HG02763 (cell line): ENCODE measurements at regions not wholly inside any gene's neighbourhood (a gene's known extent, or its start where the extent isn't known, plus 50 kb on each side); places are given as distances from the start of the nearest gene placed in this dataset.

Experiments used
- ATAC-seq: cut with Tn5 transposase; IDR thresholded peaks from one replicate; pipeline ENCODE4 v1.9.1; 2021; ENCODE audit warnings: mild to moderate bottlenecking, moderate library complexity; ENCODE audit not compliant: unreplicated experiment

DNA sequence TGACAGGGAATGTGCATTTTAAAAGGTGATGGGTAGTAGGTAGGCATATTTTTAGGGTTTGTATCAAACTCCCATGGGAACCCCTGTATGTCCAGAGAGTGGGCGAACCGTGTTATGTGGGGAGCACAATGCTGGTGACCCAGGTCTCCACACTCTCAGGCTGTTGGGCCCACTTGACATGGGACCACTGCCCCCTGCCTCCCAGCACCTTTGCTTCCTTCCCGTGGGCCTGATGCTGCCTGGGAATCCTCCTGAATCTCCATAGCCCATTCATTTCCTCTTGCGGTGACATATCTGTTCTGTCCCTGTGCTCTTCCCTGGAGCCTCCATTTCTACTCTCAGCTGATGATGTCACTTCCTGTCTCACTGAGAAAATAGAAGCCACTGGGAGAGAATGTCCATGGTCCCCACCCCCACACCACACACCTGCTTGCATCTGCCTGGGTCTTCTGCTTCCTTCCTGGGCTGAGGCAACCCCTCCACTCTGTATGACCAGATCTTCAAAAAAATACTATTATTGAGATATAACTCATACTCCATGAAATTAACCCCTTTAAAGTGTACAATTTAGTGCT is 55.8 kb upstream of the THY1 start:
- no peak for ATAC-seq

DNA sequence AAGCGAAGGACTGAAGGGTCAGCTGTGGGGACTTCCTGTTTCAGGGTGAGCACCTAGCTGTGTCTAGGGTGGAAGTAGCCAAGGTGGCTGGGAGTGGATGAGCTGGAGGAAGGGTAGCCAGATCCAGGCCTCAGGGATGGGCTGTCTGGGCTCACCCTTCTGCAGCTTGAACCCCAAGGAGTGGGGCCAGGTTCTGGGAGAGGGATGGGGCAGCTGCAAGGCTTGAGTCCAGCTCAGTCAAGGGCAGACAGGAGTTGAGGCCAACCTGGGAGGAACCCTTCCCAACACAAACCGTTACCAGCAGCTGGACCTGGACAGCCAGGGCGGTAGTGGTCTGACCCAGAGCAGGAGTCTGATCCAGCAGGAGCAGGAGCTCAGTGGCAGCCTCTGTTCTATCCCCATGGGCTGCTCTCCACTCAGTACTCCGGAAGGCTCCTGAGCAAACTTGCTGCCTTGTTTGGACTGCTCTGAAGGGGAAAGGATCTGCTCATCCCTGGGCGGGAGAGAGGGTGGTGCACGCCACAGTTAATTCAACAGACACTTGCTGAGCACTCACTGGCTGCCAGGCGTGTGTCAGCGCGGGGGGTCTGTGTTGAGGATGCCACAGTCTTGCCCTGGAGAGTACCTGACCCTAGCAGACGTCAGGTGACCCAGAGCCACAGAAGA is 53.8 kb upstream of the THY1 start:
- ATAC-seq: no peak

DNA sequence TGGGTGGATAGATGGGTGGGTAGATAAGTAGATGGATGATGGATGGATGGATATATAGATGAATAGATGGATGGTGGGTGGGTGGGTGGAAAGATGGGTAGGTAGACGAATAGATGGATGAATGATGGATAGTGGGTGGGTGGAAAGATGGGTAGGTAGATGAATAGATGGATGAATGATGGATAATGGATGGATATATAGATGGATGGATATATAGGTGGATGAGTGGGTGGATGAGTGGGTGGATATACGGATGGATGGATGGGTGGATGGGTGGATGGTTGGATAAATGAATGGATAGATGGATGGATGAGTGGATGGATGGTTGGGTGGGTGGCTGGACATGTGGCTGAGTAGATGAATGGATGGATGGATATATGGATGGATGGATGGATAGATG is 53.1 kb upstream of the THY1 start:
- ATAC-seq: no peak

DNA sequence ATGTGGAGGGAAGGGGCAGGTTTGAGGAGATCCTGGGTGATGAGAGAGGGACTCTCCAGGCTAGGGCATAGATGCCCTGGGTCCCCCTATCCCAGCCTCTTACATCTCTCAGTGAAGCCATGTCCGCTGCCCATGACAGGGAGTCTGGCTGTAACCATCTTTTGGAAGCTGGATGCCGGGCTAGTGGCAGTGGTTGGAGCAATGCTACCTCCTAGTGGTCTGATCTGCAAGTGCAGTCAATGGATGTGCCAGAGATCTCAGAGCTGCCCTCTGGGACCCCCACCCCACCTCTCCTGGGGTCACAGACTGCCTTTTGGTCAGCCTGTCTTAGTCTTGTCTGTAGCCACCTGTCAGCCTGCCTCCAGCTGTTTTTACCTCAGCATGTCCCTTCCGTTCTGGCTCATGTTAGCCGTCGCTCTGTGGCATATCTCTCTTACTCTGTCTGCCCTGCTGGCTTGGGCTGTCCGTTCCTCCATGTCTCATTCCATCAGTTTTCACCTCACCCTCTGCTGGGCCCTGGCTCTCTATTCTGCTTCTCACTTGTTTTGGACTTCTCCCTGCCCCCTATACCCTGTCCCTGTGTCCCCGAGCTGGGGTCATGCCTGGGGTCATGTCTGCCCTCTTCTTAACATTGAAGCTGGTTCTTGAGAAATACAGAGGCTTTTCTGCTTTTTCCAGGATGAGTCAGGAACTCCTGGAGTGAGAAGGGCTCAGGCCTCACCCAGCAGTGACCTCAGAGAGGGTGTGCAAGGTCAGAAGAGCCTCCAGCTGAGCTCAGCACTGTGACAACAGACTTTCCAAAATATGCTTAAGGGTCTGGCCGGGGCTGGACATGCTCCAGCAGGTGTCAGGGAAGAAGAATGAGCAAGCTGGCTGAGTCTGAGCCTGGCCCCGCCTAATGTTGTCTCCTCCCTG is 52.0 kb upstream of the THY1 start:
- no peak for ATAC-seq

DNA sequence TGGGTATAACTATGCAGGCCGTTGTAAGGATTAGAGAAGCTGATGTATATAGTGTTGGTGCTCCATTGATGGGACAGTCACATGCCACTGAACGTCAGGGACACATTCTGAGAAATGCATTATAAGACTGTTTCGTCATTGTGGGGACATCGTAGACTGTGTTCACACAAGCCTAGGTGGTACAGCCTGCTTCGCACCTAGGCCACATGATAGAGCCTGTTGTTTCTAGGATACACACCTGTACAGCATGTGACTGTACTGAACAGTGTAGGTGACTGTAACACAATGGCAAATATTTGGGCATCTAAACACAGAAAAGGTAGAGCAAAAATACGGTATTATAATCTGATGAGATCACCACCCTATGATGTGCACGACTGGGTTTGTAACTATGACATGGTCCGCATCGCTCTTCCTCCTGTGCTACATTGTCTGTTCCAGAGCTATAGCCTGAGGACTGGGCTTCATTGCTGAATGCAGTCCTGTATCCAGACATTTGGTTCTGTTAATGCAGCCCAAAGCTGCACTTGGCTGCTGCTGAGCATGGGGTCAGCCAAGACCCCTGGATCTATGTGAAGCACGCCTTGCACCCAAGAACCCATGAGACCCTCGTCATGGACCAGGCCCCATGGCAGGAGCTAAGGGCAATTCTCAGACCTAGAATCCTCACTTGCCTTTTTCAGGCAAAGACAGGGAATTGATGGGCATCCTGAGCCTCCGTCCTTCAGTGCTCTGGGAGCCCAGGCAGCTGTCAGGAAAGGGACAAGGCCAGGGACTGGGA is 51.1 kb upstream of the THY1 start:
- no peak for ATAC-seq

DNA sequence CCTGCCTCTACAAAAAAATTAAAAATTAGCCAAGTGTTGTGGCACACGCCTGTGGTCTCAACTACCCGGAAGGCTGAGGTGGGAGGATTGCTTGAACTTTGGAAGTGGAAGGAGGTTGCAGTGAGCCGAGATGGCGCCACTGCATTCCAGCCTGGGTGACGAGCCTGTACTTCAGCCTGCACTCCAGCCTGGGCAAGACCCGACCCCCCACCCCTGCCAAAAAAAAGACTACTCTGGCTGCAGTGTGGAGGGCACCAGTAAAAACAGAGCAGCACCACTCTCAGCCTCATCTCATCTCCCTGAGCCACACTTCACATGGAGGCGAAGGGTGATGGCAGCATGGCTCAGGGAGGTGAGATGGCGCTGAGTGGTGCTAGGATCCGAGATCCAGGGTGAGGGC is 50.3 kb upstream of the THY1 start:
- ATAC-seq: no peak

DNA sequence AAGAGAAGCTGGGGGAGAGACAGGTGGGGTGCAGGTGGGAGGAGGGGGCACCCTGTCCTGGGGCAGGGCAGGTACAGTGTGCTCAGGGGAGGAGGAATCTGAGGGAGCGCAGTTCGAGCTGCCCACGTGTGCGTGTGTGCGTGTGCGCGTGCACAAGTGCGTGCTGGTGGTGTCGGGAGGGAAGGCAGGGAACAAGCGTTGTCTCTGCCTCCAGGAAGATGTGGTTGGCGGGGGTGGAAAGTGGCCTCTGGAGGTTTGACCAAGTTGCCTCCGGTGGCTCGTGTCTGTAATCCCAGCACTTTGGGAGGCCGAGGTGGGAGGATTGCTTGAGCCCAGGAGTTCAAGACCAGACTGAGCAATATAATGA is 49.9 kb upstream of the THY1 start:
- ATAC-seq: no peak
